PC-3 (cell line): ENCODE measurements at regions not wholly inside any gene's neighbourhood (a gene's known extent, or its start where the extent isn't known, plus 50 kb on each side); places are given as distances from the start of the nearest gene placed in this dataset.

Experiments
- ATAC-seq: fragments of 200-7000 bp; cut with Tn5 transposase; 2 replicates; pipeline ENCODE4 v1.9.1; 2020; ENCODE audit warnings: mild to moderate bottlenecking, moderate library complexity
- BruUV-seq: library from RNA; stranded (reverse); fragments of 400-500 nt; replicated peaks from 2 replicates; lab custom pipeline; 2021; lab: Mats Ljungman, UMichigan
- CTCF ChIA-PET: fragments of 300-600 bp; sonication (Branson Sonifier 250); formaldehyde crosslinking; loops from one replicate; lab custom pipeline; 2022; ENCODE audit warnings: antibody characterized with exemption; lab: Charles Lee
- POLR2A ChIA-PET: fragments of 300-600 bp; sonication (Branson Sonifier 250); formaldehyde crosslinking; loops from one replicate; lab custom pipeline; 2022; ENCODE audit warnings: antibody characterized with exemption; ENCODE audit not compliant: unreplicated experiment; lab: Charles Lee
- DNase-seq: peaks from one replicate; pipeline ENCODE4 v3.0.0-alpha.2; 2015
- H2AFZ ChIP-seq: fragments of 300-600 bp; sonication (generic); 2 replicates; pipeline ENCODE4 v1.6.0; 2016; ENCODE audit warnings: antibody characterized with exemption, low read length
- H3F3A ChIP-seq: fragments of 300-600 bp; sonication (generic); one replicate; pipeline ENCODE4 v1.6.0; 2017; ENCODE audit warnings: antibody characterized with exemption, low read length, control low read depth, mild to moderate bottlenecking; ENCODE audit not compliant: unreplicated experiment
- H3K27ac ChIP-seq: fragments of 300-600 bp; sonication (generic); 2 replicates; pipeline ENCODE4 v1.5.1; 2016; ENCODE audit warnings: mild to moderate bottlenecking, low read length
- H3K27me3 ChIP-seq: fragments of 300-600 bp; sonication (generic); 2 replicates; pipeline ENCODE4 v1.6.1; 2016; ENCODE audit warnings: low read length, mixed read lengths
- H3K36me3 ChIP-seq: fragments of 300-600 bp; sonication (generic); 2 replicates; pipeline ENCODE4 v1.6.1; 2016; ENCODE audit warnings: low read depth, mixed run types, low read length, mixed read lengths
- H3K4me1 ChIP-seq: fragments of 300-600 bp; sonication (generic); 2 replicates; pipeline ENCODE4 v1.5.1; 2016; ENCODE audit warnings: low read length; ENCODE audit not compliant: insufficient read depth
- H3K4me2 ChIP-seq: fragments of 300-600 bp; sonication (generic); 2 replicates; pipeline ENCODE4 v1.6.0; 2016; ENCODE audit warnings: low read length
- H3K4me3 ChIP-seq: fragments of 300-600 bp; sonication (generic); 2 replicates; pipeline ENCODE4 v1.5.1; 2016; ENCODE audit warnings: mild to moderate bottlenecking, low read length, mixed read lengths
- H3K79me2 ChIP-seq: fragments of 300-600 bp; sonication (generic); 2 replicates; pipeline ENCODE4 v1.6.1; 2017; ENCODE audit warnings: low read length, mixed read lengths
- H3K9ac ChIP-seq: fragments of 300-600 bp; sonication (generic); 2 replicates; pipeline ENCODE4 v1.6.0; 2016; ENCODE audit warnings: mild to moderate bottlenecking, low read length
- H3K9me2 ChIP-seq: fragments of 300-600 bp; sonication (generic); replicated peaks from 2 replicates; pipeline ENCODE4 v1.6.1; 2016; ENCODE audit warnings: mixed run types, low read length, mixed read lengths
- H3K9me3 ChIP-seq: fragments of 300-600 bp; sonication (generic); 2 replicates; pipeline ENCODE4 v1.6.1; 2016; ENCODE audit warnings: low read length, mixed read lengths
- H4K20me1 ChIP-seq: fragments of 300-600 bp; sonication (generic); 2 replicates; pipeline ENCODE4 v1.6.1; 2016; ENCODE audit warnings: low read length, mixed read lengths
- CTCF ChIP-seq: fragments of 300-600 bp; sonication (generic); conservative IDR thresholded peaks from 2 replicates; pipeline ENCODE4 v1.5.1; 2017; ENCODE audit warnings: antibody characterized with exemption, low read depth, mild to moderate bottlenecking, low read length
- EZH2 ChIP-seq: fragments of 300-600 bp; sonication (generic); IDR thresholded peaks from one replicate; pipeline ENCODE4 v1.6.1; 2017; ENCODE audit warnings: antibody characterized with exemption, mild to moderate bottlenecking, low read length; ENCODE audit not compliant: unreplicated experiment
- EZH2phosphoT487 ChIP-seq: fragments of 300-600 bp; sonication (generic); IDR thresholded peaks from 2 replicates; pipeline ENCODE4 v1.6.1; 2018; ENCODE audit warnings: mild to moderate bottlenecking, antibody characterized with exemption, low read length, borderline replicate concordance
- intact Hi-C: fragments of 100-400 bp; cut with micrococcal nuclease; formaldehyde crosslinking; loops from 2 replicates; pipeline ENCODE4 v1.9.0; 2023

- no peaks in the 10 kb centered on the region for H3K9me3 ChIP-seq
- no TSS peak for BruUV-seq
- DNase-seq (no peak), ATAC-seq (no peak)
- H3K9me2 ChIP-seq = no peaks in the 10 kb centered on the region
- no peaks in the 10 kb centered on the region for H4K20me1 ChIP-seq
- H3K27me3 ChIP-seq = no peaks in the 10 kb centered on the region
- no peaks in the 10 kb centered on the region for H3F3A ChIP-seq
- no peaks in the 10 kb centered on the region for H3K36me3 ChIP-seq
- TF ChIP-seq CTCF = no peak
- TF ChIP-seq EZH2 = no peak
- TF ChIP-seq EZH2phosphoT487 = no peak
- no peaks in the 10 kb centered on the region for H3K79me2 ChIP-seq
- no peaks in the 10 kb centered on the region for H3K4me1 ChIP-seq
- POLR2A ChIA-PET = no interaction called here
- CTCF ChIA-PET = no interaction called here
- intact Hi-C loops = no loop called here
- H3K4me3 ChIP-seq = no peak overlapping the region
- H3K9ac ChIP-seq = no peak overlapping the region
- no peak overlapping the region for H2AFZ ChIP-seq
- H3K4me2 ChIP-seq = no peak overlapping the region
- no peak overlapping the region for H3K27ac ChIP-seq
These were observed 166.4 kb downstream of the HAPSTR1 start for GRCh38 chr16:9257843-9258242.

GRCh38 chr16:9258423-9259051, 167.1 kb downstream of the HAPSTR1 start:
- ChIA-PET CTCF (no interaction called here), POLR2A (no interaction called here)
- DNase-seq (peak; percentile 39), ATAC-seq (0 out of 2 replicates have a peak, but pooled peaks have one; percentile 31)
- H3K27ac ChIP-seq = no peak overlapping the region
- H3K9me2 ChIP-seq = no peaks in the 10 kb centered on the region
- no peak overlapping the region for H3K4me2 ChIP-seq
- no TSS peak for BruUV-seq
- H4K20me1 ChIP-seq = no peaks in the 10 kb centered on the region
- H2AFZ ChIP-seq = no peak overlapping the region
- H3K79me2 ChIP-seq = no peaks in the 10 kb centered on the region
- H3K9me3 ChIP-seq = no peaks in the 10 kb centered on the region
- no peaks in the 10 kb centered on the region for H3K36me3 ChIP-seq
- intact Hi-C loops = no loop called here
- no peaks in the 10 kb centered on the region for H3K4me1 ChIP-seq
- no peaks in the 10 kb centered on the region for H3F3A ChIP-seq
- no peak overlapping the region for H3K9ac ChIP-seq
- H3K27me3 ChIP-seq = peaks cover 6% of the 10 kb centered on the region
- H3K4me3 ChIP-seq = no peak overlapping the region
- TF ChIP-seq EZH2phosphoT487 (no peak), CTCF (peak; percentile 69), EZH2 (no peak)

- no peak overlapping the region for H2AFZ ChIP-seq
- TF ChIP-seq EZH2 = no peak
- no peak for TF ChIP-seq CTCF
- no peak for TF ChIP-seq EZH2phosphoT487
- no peaks in the 10 kb centered on the region for H3K9me3 ChIP-seq
- H3F3A ChIP-seq = no peaks in the 10 kb centered on the region
- no peaks in the 10 kb centered on the region for H3K36me3 ChIP-seq
- peaks cover 7% of the 10 kb centered on the region for H3K27me3 ChIP-seq
- no peak overlapping the region for H3K27ac ChIP-seq
- DNase-seq (no peak), ATAC-seq (no peak)
- H3K4me3 ChIP-seq = no peak overlapping the region
- H3K4me2 ChIP-seq = no peak overlapping the region
- intact Hi-C loops = no loop called here
- ChIA-PET POLR2A (no interaction called here), CTCF (interaction anchor here (0.6 kb wide), 1 partner anchor 384 kb away, joined by 3 read pairs; no protein-coding TSS in a partner anchor)
- no peaks in the 10 kb centered on the region for H3K79me2 ChIP-seq
- BruUV-seq = no TSS peak
- H3K9ac ChIP-seq = no peak overlapping the region
- H3K9me2 ChIP-seq = no peaks in the 10 kb centered on the region
- no peaks in the 10 kb centered on the region for H4K20me1 ChIP-seq
- H3K4me1 ChIP-seq = no peaks in the 10 kb centered on the region
These were observed 168.6 kb downstream of the HAPSTR1 start for GRCh38 chr16:9259914-9260608.
